GM21723 (cell line): ENCODE measurements at regions not wholly inside any gene's neighbourhood (a gene's known extent, or its start where the extent isn't known, plus 50 kb on each side); places are given as distances from the start of the nearest gene placed in this dataset.

Experiments
- ATAC-seq: cut with Tn5 transposase; IDR thresholded peaks from one replicate; pipeline ENCODE4 v1.9.1; 2021; ENCODE audit warnings: mild to moderate bottlenecking, moderate library complexity; ENCODE audit not compliant: unreplicated experiment

GRCh38 chr10:124288486-124288885 is 130.2 kb downstream of the OAT start:
- no peak for ATAC-seq

DNA sequence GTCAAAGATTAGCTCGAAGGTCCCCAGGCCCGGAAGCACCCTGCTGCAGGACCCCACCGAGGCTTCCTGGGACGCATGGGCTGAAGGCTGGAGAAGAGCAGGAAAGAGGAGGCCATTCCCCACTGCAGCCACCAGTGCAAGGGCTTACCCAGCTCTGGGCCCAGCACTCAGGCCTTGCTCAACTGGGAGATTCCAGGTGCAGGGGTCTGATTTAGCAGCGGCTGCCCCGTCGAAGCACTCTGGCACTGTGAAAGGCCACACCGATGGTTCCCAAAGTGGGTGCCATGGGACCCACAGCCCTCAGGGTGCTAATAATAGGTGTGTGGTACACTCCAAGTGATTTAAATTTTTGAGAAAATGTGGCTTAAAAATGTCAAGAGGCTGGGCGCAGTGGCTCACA is 130.9 kb downstream of the OAT start:
- no peak for ATAC-seq

GRCh38 chr10:124287071-124287685 is 131.5 kb downstream of the OAT start:
- no peak for ATAC-seq

GRCh38 chr10:124286621-124287020 is 132.1 kb downstream of the OAT start:
- no peak for ATAC-seq

DNA sequence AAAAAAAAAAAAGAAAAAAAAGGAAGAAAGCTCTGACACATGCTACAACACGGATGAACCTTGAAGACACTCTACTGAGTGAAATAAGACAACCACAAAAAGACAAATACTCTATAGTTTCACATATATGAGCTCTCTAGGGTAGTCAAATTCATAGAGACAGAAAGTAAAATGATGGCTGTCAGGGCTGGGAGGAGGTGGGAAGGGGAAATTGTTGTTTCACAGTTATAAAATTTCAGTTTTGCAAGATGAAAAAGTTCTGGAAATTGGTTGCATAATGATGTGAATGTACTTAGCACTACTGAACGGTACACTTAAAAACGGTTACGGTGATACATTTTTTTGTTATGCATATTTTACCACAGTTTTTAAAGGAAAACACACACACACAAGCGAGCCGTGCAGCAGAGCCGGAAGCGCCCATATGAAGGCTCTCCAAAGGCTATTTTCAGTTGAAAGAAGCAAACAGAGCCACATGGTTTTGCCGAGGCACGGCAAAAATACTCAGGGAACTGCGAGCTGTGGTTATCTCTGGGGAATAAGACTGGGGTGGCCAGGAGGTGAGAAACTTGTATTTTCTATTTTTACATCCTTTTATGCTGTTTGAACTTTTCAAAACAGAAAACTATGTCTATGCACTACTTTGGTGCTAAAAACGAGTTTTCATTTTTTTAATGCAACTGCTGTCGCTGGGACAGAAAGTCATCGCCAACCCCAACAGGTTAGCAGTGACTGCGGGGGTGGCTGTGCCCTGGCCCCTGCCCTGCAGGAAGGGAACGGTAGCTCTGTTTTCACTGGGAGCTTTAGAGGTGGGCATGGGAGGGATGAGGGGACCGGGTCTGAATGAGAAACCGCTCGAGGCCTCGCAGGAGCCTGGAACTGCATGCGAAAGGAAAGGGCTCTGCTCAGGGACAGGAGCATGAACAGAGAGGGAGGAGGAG is 132.9 kb downstream of the OAT start:
- peak; percentile 80 for ATAC-seq

- no peak for ATAC-seq
These were observed 134.8 kb downstream of the OAT start for GRCh38 chr10:124283949-124284250.

- no peak for ATAC-seq
These were observed 135.3 kb downstream of the OAT start for GRCh38 chr10:124283215-124283948.

DNA sequence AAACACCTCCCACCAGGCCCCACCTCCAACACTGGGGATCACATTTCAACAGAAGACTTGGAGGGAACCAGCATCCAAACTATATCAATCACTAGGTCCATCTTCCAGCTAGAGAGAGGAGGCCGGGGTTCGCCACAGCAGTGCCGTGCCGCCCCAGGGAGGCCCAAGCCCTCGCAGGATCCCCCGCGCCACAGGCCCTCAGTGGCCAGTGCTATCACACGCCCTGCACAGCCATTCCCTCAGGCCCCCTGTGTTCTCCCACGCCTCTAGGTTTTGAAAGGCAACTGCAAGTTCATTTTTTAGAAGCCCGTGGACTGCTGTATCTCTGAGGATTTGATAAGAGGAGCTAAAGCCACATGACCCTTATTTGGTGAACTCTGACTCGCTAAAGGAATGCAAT is 136.4 kb downstream of the OAT start:
- ATAC-seq: no peak

- ATAC-seq: no peak
These were observed 137.1 kb downstream of the OAT start for GRCh38 chr10:124281666-124282065.

DNA sequence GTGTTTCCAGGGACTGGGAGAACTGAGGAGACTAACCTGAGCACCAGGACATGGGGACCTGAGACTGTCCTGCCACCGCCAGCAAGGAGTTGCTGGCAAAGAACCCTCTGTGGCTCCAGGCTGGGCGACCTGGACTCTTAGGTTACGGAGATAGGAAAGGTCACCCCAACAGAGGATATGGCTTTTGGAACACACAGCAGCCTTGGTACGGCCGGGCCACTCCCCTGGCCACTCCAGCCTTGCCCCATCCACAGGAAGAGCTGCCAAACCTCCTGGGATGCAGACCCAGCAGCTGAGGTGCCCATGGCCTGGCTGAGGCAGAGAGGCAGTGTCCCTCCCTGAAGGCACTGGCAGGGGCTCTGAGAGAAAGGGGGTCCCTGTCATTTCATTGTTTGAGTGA is 137.8 kb downstream of the OAT start:
- no peak for ATAC-seq

DNA sequence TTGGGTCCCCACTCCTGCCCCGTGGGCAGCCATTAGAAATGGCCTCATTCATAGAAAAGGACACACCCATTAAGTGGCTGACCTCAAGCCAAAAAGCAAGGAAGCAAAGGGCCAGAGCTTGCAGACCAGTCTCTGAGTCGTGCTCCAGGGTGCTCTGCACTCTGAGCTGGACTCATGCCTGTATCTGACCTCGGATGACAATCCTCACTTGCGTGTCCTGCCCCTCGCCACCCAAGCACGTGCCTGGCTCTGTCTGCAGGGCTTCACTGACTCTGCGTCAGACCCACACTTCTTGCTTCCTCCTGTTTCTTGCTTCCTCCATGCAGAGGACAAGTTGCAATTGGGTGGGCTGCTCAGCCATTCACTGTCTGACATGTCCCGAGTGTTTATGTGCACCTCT is 138.8 kb downstream of the OAT start:
- ATAC-seq: no peak

GRCh38 chr10:124279298-124279697 is 139.4 kb downstream of the OAT start:
- no peak for ATAC-seq

DNA sequence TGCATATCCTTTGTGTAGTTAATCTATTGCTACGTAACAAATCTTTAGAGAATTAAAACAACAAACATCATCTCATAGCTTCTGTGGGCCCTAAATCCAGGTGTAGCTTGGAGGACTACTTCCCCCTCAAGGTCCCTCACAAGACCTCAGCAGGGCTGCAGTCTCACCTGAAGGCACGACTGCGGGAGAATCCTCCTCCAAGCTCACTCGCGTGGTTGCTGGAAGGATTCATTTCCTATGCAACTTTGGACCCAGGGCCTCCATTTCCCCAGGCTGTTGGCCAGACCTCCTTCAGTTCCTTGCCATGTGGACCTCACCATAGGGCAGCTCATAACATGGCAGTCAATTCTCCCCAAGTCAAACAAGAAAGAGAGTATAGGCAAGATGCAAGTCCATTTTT is 140.4 kb downstream of the OAT start:
- no peak for ATAC-seq

DNA sequence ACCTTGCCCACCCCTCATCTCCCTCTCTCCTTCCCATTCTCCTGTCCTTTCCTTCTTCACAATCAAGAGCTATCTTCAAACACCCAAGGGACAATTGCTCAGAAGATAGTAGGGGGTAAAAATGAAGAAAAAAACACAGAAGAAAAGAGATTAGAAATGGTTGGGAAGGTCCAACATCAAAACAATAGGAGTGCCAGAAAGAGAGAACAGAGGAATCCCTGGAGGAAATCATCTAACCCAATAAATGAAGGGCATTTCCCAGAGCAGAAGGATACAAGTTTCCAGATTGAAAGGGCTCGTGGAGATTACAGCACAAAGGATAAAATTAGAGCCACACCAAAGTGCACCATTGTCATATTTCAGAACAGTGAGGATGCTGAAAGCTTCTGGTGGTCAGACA is 145.6 kb downstream of the OAT start:
- ATAC-seq: no peak

DNA sequence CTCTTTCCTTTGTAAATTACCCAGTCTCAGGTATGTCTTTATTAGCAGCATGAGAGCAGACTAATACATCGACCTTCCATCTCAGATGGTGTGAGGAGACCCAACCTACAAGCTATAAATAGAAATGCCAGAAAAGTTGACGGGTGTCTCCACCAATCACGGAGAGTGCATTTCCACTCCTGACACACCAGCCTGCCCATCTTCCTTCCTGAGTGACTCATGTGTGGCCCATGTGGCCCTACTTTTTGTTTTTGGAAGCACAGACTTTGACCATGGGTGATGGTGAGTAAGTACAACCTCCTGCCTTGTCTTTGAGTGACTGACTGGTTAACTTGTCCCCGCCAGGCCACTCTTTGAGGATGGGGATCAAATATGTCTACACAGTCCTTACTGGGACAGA is 147.0 kb downstream of the OAT start:
- no peak for ATAC-seq

DNA sequence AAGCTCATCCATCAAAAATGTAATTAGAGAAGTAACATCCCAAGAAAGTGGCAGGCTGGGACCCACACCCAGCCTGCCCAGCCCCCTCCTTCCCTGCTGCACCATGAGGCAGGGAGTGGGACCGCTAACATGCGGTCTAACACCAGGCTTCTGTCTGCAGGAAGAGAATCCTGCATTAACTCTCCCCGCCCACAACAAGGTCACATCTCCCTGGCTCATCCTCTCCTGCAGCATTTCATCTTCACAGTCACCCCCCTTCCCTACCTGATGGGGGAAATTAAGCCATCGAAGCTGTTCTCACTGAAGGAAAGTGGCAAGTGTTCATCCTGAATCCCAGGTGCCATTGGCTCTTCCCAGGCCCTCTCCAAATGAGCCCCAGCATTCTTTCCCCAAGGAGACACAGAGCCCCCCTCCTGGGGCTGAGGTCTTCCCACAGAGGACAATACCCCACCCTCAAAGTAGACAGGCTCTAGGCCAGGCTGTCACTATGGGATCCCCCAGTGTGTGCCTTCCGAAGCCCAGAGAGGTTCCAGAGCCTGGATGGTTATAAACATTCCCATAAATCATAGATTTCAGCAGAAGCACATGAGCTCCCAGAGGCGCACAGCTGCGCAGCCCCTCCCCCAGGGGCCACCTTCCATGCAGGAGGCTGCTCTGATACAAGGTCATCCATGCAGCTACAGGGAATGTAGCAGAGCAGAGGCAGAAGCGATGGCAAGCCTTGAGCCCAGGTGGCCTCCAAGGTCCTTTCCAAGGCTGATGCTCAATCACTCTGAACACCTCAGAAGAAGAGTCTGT is 148.0 kb downstream of the OAT start:
- no peak for ATAC-seq

DNA sequence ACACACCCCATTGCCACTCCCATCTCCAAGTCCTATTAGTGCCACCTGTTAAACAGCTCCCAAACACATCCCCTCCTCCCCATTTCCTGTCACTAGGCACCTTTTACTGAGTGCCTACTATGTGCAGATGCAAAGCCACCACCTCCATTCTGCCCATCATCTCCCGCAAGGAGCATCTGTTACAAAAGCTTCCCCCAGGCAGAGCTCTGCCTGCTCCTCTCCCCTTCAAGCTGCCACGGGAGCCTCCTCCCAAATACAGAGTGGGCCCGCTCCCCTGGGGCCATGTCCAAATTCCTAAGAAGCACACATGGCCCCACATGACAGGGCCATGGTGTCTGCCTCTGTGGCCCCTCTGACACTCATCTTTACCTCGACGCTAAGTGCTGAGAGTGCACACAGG is 149.7 kb downstream of the OAT start:
- ATAC-seq: no peak

GRCh38 chr10:124267911-124268549 is 150.7 kb downstream of the OAT start:
- ATAC-seq: no peak

- no peak for ATAC-seq
These were observed 151.4 kb downstream of the OAT start for GRCh38 chr10:124267231-124267885.
